Aorta (tissue), 5 donors: ENCODE measurements at regions not wholly inside any gene's neighbourhood (a gene's known extent, or its start where the extent isn't known, plus 50 kb on each side); places are given as distances from the start of the nearest gene placed in this dataset.

Source experiments
- ATAC-seq: fragments of 200-7000 bp; cut with Tn5 transposase; one replicate; pipeline ENCODE4 v1.9.1; 2022; ENCODE audit warnings: moderate library complexity; ENCODE audit not compliant: low FRiP score
- DNase-seq, 2 donors: peaks; one replicate each; pipeline ENCODE4 v3.0.0-alpha.2; 2020
- H3K27ac ChIP-seq, 2 donors: one replicate each; pipeline ENCODE4 v1.5.1; 2013; ENCODE audit warnings: low read length in 2 of 2, mild to moderate bottlenecking in 2 of 2, moderate library complexity in 2 of 2, control low read depth in 1 of 2, inconsistent platforms in 1 of 2, low read depth in 1 of 2
- H3K27me3 ChIP-seq, 2 donors: one replicate each; pipeline ENCODE4 v1.6.1; 2013; ENCODE audit warnings: control low read depth in 1 of 2, low read length in 1 of 2, mild to moderate bottlenecking in 1 of 2, moderate library complexity in 1 of 2; ENCODE audit not compliant: insufficient read depth in 2 of 2, control insufficient read depth in 1 of 2
- H3K36me3 ChIP-seq, 2 donors: one replicate each; pipeline ENCODE4 v1.6.1; 2013; ENCODE audit warnings: control low read depth in 1 of 2, low read length in 1 of 2, mild to moderate bottlenecking in 1 of 2; ENCODE audit not compliant: insufficient read depth in 2 of 2, control insufficient read depth in 1 of 2
- H3K4me1 ChIP-seq, 2 donors: one replicate each; pipeline ENCODE4 v1.6.1; 2013; ENCODE audit warnings: low read length in 2 of 2, control low read depth in 1 of 2, mild to moderate bottlenecking in 1 of 2, moderate library complexity in 1 of 2; ENCODE audit not compliant: insufficient read depth in 2 of 2, control insufficient read depth in 1 of 2
- H3K4me3 ChIP-seq, 2 donors: one replicate each; pipeline ENCODE4 v1.5.1; 2013; ENCODE audit warnings: low read length in 2 of 2, control low read depth in 1 of 2, mild to moderate bottlenecking in 1 of 2
- H3K9me3 ChIP-seq: one replicate; pipeline ENCODE4 v1.6.1; 2013; ENCODE audit warnings: mild to moderate bottlenecking, low read length; ENCODE audit not compliant: control insufficient read depth
- WGBS, 2 donors: extraction: QIAGEN DNeasy Blood & Tissue Kit; methylation state at CpG; one replicate each; pipeline ENCODE4 v1.1.7; 2013; 5-methylcytosine and 5-hydroxymethylcytosine counted together
- intact Hi-C, 2 donors: fragments of 100-400 bp; cut with DNase I; formaldehyde crosslinking; loops; one replicate each; pipeline versions ENCODE4 v1.14.2 to v1.15.0; 2022
- donor health status: healthy with polysubstance abuse.
- donor health status: Bipolar disorder and iron deficiency.
- donor health status: DM: no; HTN: no; CAD: no.
- donor health status: DM: no; HTN: no; CAD: no.
- donor health status: DM: yes; HTN: yes; CAD: no.

DNA sequence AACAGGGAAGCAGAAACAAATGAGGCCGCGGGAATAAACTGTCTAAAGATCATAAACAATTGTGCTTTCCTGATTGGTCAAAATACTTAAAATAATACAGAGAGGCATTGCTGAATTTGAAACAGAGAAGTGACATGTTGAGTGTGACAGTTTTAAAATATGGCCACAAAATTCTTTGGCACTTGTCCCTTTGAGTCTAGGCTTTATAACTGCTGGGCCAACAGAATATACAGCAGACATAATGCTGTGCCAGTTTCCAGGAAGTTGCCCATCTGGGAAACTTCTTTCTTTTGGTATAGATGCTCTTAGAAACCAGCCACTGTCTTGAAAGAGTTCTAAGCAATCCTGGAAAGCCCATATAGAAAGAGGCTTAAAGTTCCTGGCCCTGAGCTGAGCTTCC, 668.4 kb downstream of the CENPC start:
- intact Hi-C loops: no loop called here
- Histone ChIP-seq H3K9me3 (no peaks in the 10 kb centered on the region), H3K27me3 (no peaks in the 10 kb centered on the region), H3K4me3 (no peak overlapping the region), H3K4me1 (no peaks in the 10 kb centered on the region), H3K27ac (no peak overlapping the region), H3K36me3 (no peaks in the 10 kb centered on the region)
- DNase-seq (no peak), ATAC-seq (no peak)
- 81 to 82% methylated on average over 2 of the region's 2 CpGs for WGBS, 2 donors

DNA sequence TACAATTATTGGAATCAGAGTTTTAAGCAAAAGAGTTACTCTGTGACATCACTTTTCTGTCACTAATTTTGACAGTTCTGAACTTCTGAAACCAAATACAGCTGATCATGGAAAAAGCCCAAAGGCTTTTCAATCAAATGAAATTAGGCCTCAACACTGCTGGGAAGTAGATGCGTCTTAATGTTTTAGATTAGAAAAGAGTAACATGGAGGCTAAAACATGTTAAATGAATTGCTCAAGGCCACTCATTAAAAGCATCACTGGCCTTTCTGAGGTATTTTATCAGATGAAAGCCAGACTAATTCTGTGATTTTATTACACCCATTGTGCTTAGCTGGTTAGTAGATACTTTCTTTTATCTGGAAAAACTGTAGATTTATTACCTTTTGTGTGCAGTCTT, 672.6 kb downstream of the CENPC start:
- Histone ChIP-seq H3K4me1 (no peaks in the 10 kb centered on the region), H3K4me3 (no peak overlapping the region), H3K27ac (no peak overlapping the region), H3K27me3 (no peaks in the 10 kb centered on the region), H3K9me3 (no peaks in the 10 kb centered on the region), H3K36me3 (no peaks in the 10 kb centered on the region)
- 76 to 88% methylated on average over 1 of the region's 1 CpG for WGBS, 2 donors
- no peak for ATAC-seq
- no peak for DNase-seq
- intact Hi-C loops: no loop called here

DNA sequence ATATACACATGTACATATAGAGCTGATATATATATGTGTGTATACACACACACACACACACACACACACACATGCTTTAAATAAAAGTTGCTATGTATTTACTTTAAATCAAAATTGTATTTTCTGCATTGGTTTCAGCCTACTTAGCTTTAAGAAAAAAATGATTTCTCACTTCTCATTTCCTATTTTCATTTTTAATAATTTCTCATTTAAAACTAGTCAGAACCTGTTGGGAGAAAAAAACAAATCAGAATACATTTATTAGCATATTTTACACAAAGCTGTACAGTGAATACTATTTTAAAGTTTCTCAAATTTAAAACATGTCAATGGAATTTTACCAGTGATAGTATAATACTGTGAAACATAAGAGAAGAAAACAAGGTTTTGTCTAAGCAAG, 681.8 kb downstream of the CENPC start:
- H3K27ac ChIP-seq: no peak overlapping the region
- ATAC-seq (no peak), DNase-seq (no peak)
- H3K27me3 ChIP-seq: no peaks in the 10 kb centered on the region
- H3K9me3 ChIP-seq: peaks cover 1% of the 10 kb centered on the region
- intact Hi-C loops: no loop called here
- no peaks in the 10 kb centered on the region for H3K4me1 ChIP-seq
- H3K4me3 ChIP-seq: no peak overlapping the region
- no peaks in the 10 kb centered on the region for H3K36me3 ChIP-seq

DNA sequence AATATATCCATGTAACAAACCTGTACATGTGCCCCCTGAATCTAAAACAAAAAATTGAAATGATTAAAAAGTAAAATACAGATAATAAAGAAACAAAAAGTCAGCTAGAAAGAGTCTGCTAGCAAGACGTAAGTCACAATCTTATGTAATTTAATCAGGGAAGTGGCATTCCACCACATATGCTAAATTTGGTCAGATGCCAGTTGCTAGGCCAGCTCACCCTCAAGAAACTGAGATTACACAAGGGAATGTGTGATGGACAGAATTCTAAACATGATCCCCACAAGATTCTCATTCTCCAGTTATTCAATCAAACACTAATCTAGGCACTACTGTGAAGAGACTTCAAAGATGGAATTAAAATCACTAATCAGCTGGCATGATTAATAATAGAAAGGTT, 689.3 kb downstream of the CENPC start:
- intact Hi-C loops: no loop called here
- H3K4me1 ChIP-seq: no peaks in the 10 kb centered on the region
- ATAC-seq (no peak), DNase-seq (no peak)
- H3K27me3 ChIP-seq: no peaks in the 10 kb centered on the region
- no peak overlapping the region for H3K27ac ChIP-seq
- H3K4me3 ChIP-seq: no peak overlapping the region
- WGBS, 2 donors: 5 to 13% methylated on average over 1 of the region's 1 CpG
- H3K9me3 ChIP-seq: no peaks in the 10 kb centered on the region
- no peaks in the 10 kb centered on the region for H3K36me3 ChIP-seq

DNA sequence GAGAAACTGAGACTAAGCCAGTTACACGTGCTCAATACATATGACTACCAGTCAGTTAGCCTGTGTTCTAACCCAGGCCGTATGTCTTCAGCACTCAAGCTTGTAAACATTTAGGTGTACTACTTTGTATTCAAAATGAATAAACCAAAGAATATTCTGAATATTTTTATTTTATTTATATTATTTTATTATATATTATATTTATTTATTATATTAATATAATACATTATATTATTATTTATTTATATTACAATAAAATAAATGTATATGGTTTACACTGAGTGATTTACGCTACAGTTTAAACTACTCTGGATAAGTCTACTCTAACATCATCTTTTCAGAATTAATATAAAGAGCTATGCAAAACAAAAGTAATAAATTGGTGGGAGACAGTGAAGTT, 691.5 kb downstream of the CENPC start:
- Histone ChIP-seq H3K4me1 (no peaks in the 10 kb centered on the region), H3K27me3 (no peaks in the 10 kb centered on the region), H3K9me3 (no peaks in the 10 kb centered on the region), H3K27ac (no peak overlapping the region), H3K36me3 (no peaks in the 10 kb centered on the region), H3K4me3 (no peak overlapping the region)
- no peak for ATAC-seq
- intact Hi-C loops: no loop called here
- no peak for DNase-seq
- WGBS, 2 donors: 80 to 82% methylated on average over 3 of the region's 3 CpGs

DNA sequence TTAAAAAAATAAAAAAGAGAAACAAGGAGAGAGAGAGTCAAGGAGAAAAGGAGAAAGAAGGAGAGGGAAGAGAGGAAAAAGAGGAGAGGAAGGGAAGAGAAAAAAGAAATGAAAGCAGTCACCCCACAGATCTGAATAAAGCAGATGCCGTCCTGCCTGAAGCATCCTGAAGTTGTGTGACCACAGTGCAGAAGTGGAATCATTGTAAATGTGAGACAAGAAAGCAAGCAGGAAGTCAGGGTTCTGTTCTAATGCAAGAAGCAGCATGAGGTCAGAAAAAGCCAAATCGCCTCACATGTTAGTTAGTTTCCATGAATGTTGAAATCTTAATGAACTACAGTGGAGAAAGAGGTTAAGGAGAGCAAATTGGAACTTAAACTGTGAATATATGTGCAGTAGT, 692.5 kb downstream of the CENPC start:
- Histone ChIP-seq H3K4me3 (no peak overlapping the region), H3K36me3 (no peaks in the 10 kb centered on the region), H3K9me3 (no peaks in the 10 kb centered on the region), H3K27ac (no peak overlapping the region), H3K4me1 (no peaks in the 10 kb centered on the region), H3K27me3 (no peaks in the 10 kb centered on the region)
- DNase-seq: no peak
- 56 to 59% methylated on average over 2 of the region's 2 CpGs for WGBS, 2 donors
- ATAC-seq: no peak
- intact Hi-C loops: no loop called here

DNA sequence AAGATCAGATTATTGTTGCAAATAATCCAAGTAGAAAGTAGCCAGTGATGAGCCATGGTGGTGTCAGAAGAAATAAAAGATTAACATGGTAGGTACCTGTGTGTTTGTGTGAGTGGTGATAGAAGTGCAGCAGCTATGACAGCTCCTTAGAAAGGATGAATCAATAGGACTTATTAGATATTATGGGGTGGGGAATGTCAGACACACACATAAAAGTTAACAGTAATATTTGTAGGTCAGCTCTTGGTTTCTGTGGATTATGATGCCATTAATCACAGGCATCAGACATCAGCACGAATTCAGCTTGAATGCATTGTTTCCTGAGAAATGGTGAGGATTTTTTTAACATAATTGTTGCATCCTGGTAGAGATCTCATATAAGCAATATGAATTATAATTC, 695.7 kb downstream of the CENPC start:
- WGBS, 2 donors: 31 to 33% methylated on average over 1 of the region's 1 CpG
- intact Hi-C loops: no loop called here
- Histone ChIP-seq H3K4me3 (no peak overlapping the region), H3K4me1 (no peaks in the 10 kb centered on the region), H3K27me3 (no peaks in the 10 kb centered on the region), H3K36me3 (no peaks in the 10 kb centered on the region), H3K27ac (no peak overlapping the region), H3K9me3 (no peaks in the 10 kb centered on the region)
- ATAC-seq: no peak
- no peak for DNase-seq

DNA sequence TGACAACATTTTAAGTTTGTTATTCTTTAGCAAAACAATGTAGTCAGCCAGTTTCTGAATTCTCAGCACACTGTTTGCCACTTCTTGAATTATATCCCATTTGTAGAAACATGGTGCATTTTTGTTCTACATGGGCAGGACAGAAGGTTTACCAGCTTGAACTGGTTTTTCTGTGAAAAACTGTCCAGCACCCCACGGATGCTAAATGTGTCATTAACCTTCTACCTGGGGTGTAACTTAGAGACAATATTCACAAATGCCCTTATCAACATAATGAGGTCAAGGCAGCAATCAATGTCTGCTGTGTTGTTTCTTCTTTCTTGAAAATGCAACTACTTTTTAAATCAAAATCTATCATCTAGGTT, 702.6 kb downstream of the CENPC start:
- H3K27me3 ChIP-seq: no peaks in the 10 kb centered on the region
- no peaks in the 10 kb centered on the region for H3K36me3 ChIP-seq
- H3K9me3 ChIP-seq: no peaks in the 10 kb centered on the region
- DNase-seq (no peak), ATAC-seq (no peak)
- H3K4me3 ChIP-seq: no peak overlapping the region
- no peaks in the 10 kb centered on the region for H3K4me1 ChIP-seq
- WGBS, 2 donors: 72% methylated on average over 1 of the region's 1 CpG
- H3K27ac ChIP-seq: no peak overlapping the region
- intact Hi-C loops: no loop called here

DNA sequence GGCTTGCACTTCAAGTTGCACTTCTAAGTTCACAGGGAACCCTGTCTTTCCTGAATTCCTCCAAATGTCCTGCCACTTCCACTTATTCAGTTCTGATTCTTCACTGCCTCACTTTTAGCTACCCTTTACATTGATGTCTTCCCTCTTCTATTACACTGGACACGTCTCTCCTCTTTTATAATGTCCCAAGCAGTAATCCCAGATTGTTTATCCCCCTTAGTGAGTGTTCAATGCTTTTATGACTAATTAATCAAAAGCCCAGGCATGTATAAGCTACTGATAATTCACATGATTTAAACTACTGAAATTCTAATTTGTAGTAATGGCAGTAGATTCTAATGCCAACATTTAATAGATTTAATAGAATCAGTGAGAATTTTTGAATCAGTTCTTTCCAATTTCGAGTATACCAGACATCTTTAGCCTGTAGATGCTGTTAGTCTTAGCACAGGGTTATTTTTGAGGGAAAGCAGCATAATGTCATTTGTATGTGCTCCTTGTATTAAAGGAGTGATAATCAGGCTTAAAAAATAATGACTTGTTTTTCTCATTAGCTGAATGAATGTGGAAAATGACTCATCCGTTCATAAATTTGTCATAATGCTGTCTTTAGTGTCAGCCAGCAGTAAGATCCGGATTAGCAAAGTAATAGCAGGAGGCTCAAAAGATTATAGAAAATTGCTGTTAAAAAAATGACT, 703.1 kb downstream of the CENPC start:
- no peak for ATAC-seq
- intact Hi-C loops: no loop called here
- H3K4me3 ChIP-seq: no peak overlapping the region
- no peak overlapping the region for H3K27ac ChIP-seq
- DNase-seq: no peak
- no peaks in the 10 kb centered on the region for H3K4me1 ChIP-seq
- 69 to 73% methylated on average over 4 of the region's 4 CpGs for WGBS, 2 donors
- no peaks in the 10 kb centered on the region for H3K36me3 ChIP-seq
- no peaks in the 10 kb centered on the region for H3K27me3 ChIP-seq
- H3K9me3 ChIP-seq: no peaks in the 10 kb centered on the region
